IMR-90 (cell line): ENCODE measurements at regions not wholly inside any gene's neighbourhood (a gene's known extent, or its start where the extent isn't known, plus 50 kb on each side); places are given as distances from the start of the nearest gene placed in this dataset.

Experiments
- ATAC-seq: fragments of 200-7000 bp; cut with Tn5 transposase; 2 replicates; pipeline ENCODE4 v1.9.1; 2020; ENCODE audit warnings: low read depth, mild to moderate bottlenecking, moderate library complexity
- BruUV-seq: library from RNA; stranded (reverse); fragments of 400-500 nt; replicated peaks from 2 replicates; lab custom pipeline; 2021; lab: Mats Ljungman, UMichigan
- CTCF ChIA-PET: fragments of 300-600 bp; formaldehyde crosslinking; extraction: SDS; loops from one replicate; lab custom pipeline; 2021; ENCODE audit warnings: antibody characterized with exemption; lab: Yijun Ruan, JAX
- POLR2A ChIA-PET: fragments of 300-600 bp; sonication (Branson Sonifier 250); formaldehyde crosslinking; loops from one replicate; lab custom pipeline; 2022; ENCODE audit warnings: antibody characterized with exemption; ENCODE audit not compliant: unreplicated experiment; lab: Charles Lee
- DNase-seq: peaks from one replicate; pipeline ENCODE4 v3.0.0; 2013
- H2AFZ ChIP-seq: replicated peaks from 2 replicates; pipeline ENCODE3; 2013; ENCODE audit warnings: low read length, mild to moderate bottlenecking; ENCODE audit not compliant: poor library complexity
- H2AK5ac ChIP-seq: 2 replicates; pipeline ENCODE4 v1.6.1; 2013; ENCODE audit warnings: low read depth, low read length, inconsistent platforms
- H2AK9ac ChIP-seq: replicated peaks from 2 replicates; pipeline ENCODE3; 2013; ENCODE audit warnings: mild to moderate bottlenecking, low read depth, low read length, moderate library complexity; ENCODE audit not compliant: poor library complexity
- H2BK120ac ChIP-seq: 2 replicates; pipeline ENCODE4 v1.6.1; 2013; ENCODE audit warnings: low read depth, low read length, inconsistent platforms
- H2BK15ac ChIP-seq: 3 replicates; pipeline ENCODE4 v1.6.1; 2013; ENCODE audit warnings: low read depth, low read length, inconsistent platforms
- H2BK20ac ChIP-seq: 2 replicates; pipeline ENCODE4 v1.6.1; 2013; ENCODE audit warnings: low read depth, mild to moderate bottlenecking, inconsistent platforms, low read length, moderate library complexity
- H2BK5ac ChIP-seq: 2 replicates; pipeline ENCODE4 v1.6.1; 2013; ENCODE audit warnings: mild to moderate bottlenecking, low read depth, low read length, inconsistent platforms; ENCODE audit not compliant: poor library complexity, severe bottlenecking
- H3K14ac ChIP-seq: replicated peaks from 2 replicates; pipeline ENCODE4 v1.6.1; 2013; ENCODE audit warnings: low read depth, low read length, inconsistent platforms
- H3K18ac ChIP-seq: 2 replicates; pipeline ENCODE4 v1.6.1; 2013; ENCODE audit warnings: low read depth, low read length, control low read depth
- H3K23ac ChIP-seq: 2 replicates; pipeline ENCODE4 v1.6.1; 2013; ENCODE audit warnings: low read depth, low read length, inconsistent platforms
- H3K27ac ChIP-seq: 2 replicates; pipeline ENCODE4 v1.5.1; 2013; ENCODE audit warnings: mild to moderate bottlenecking, control low read depth, low read length; ENCODE audit not compliant: insufficient read depth
- H3K27me3 ChIP-seq: 2 replicates; pipeline ENCODE4 v1.6.1; 2013; ENCODE audit warnings: low read length; ENCODE audit not compliant: control insufficient read depth, insufficient read depth
- H3K36me3 ChIP-seq: 2 replicates; pipeline ENCODE4 v1.6.1; 2013; ENCODE audit warnings: low read length, mixed read lengths; ENCODE audit not compliant: control insufficient read depth, insufficient read depth
- H3K4ac ChIP-seq: 2 replicates; pipeline ENCODE4 v1.6.1; 2013; ENCODE audit warnings: low read depth, low read length, inconsistent platforms
- H3K4me1 ChIP-seq: 2 replicates; pipeline ENCODE4 v1.6.1; 2013; ENCODE audit warnings: low read length, mixed read lengths; ENCODE audit not compliant: control insufficient read depth, insufficient read depth
- H3K4me2 ChIP-seq: 2 replicates; pipeline ENCODE4 v1.6.1; 2013; ENCODE audit warnings: low read depth, mild to moderate bottlenecking, control low read depth, low read length, moderate library complexity
- H3K4me3 ChIP-seq: 2 replicates; pipeline ENCODE4 v1.5.1; 2013; ENCODE audit warnings: low read depth, mild to moderate bottlenecking, control low read depth, low read length, moderate library complexity; ENCODE audit not compliant: insufficient read depth
- H3K56ac ChIP-seq: 2 replicates; pipeline ENCODE4 v1.6.1; 2013; ENCODE audit warnings: low read length, inconsistent platforms; ENCODE audit not compliant: insufficient read depth; ENCODE audit errors: extremely low read depth
- H3K79me1 ChIP-seq, 2 experiments: 2 replicates each; pipeline ENCODE4 v1.6.1; 2013; ENCODE audit warnings: low read length in 2 of 2, inconsistent platforms in 1 of 2, low read depth in 1 of 2
- H3K9ac ChIP-seq: 2 replicates; pipeline ENCODE4 v1.6.1; 2013; ENCODE audit warnings: low read depth, low read length, control low read depth
- H3K9me1 ChIP-seq: 2 replicates; pipeline ENCODE4 v1.6.1; 2013; ENCODE audit warnings: low read length, inconsistent platforms; ENCODE audit not compliant: insufficient read depth
- H3K9me3 ChIP-seq: 2 replicates; pipeline ENCODE4 v1.6.1; 2013; ENCODE audit warnings: low read length; ENCODE audit not compliant: control insufficient read depth, insufficient read depth
- H4K20me1 ChIP-seq: 2 replicates; pipeline ENCODE4 v1.6.1; 2013; ENCODE audit warnings: low read length, inconsistent platforms; ENCODE audit not compliant: insufficient read depth
- H4K5ac ChIP-seq: 2 replicates; pipeline ENCODE4 v1.6.1; 2013; ENCODE audit warnings: mild to moderate bottlenecking, low read depth, low read length, control low read depth
- H4K8ac ChIP-seq, 2 experiments: 2 replicates each; pipeline ENCODE4 v1.6.1; 2013; ENCODE audit warnings: low read depth in 2 of 2, low read length in 2 of 2, control low read depth in 1 of 2, inconsistent platforms in 1 of 2
- H4K91ac ChIP-seq: 2 replicates; pipeline ENCODE4 v1.6.1; 2013; ENCODE audit warnings: low read depth, low read length, inconsistent platforms; ENCODE audit not compliant: insufficient read depth
- CEBPB ChIP-seq: IDR thresholded peaks from 2 replicates; pipeline ENCODE4 v1.6.1; 2012; ENCODE audit warnings: low read depth, low read length, improper control_type of control experiment
- CHD1 ChIP-seq: IDR thresholded peaks from 2 replicates; pipeline ENCODE4 v1.6.1; 2012; ENCODE audit warnings: low read depth, low read length, improper control_type of control experiment
- MXI1 ChIP-seq: IDR thresholded peaks from 2 replicates; pipeline ENCODE4 v1.6.1; 2012; ENCODE audit warnings: low read depth, mild to moderate bottlenecking, low read length, moderate library complexity, borderline replicate concordance
- USF2 ChIP-seq: fragments of 150-350 bp; IDR thresholded peaks from 2 replicates; pipeline ENCODE4 v1.6.1; 2017; ENCODE audit warnings: mild to moderate bottlenecking, antibody characterized with exemption, low read length, low read depth
- WGBS, 2 experiments: methylation state at CpG; one replicate each; pipeline versions ENCODE4 v1.1.5 to v1.1.7; 2013; ENCODE audit warnings: missing lambda C conversion rate in 2 of 2; ENCODE audit not compliant: insufficient read length in 1 of 2; ENCODE audit errors: extremely low coverage in 2 of 2; 5-methylcytosine and 5-hydroxymethylcytosine counted together
- dilution Hi-C: fragments of 300-500 bp; cut with HindIII; formaldehyde crosslinking; loops from one replicate; pipeline ENCODE4 v1.14.3; 2018; ENCODE audit warnings: low sequenced_read_pairs; ENCODE audit not compliant: unreplicated experiment
- in situ Hi-C: fragments of 300-500 bp; cut with MboI; formaldehyde crosslinking; loops from 3 replicates; pipeline ENCODE4 v1.14.3; 2019; ENCODE audit warnings: low sequenced_read_pairs, inconsistent platforms, mixed read lengths
- intact Hi-C: fragments of 100-400 bp; cut with micrococcal nuclease; formaldehyde crosslinking; loops from 2 replicates; pipeline ENCODE4 v1.10.0; 2022

GRCh38 chr6:97925504-97925903 is 642.5 kb upstream of the MMS22L start:
- no peak overlapping the region for H3K23ac ChIP-seq
- no peak overlapping the region for H2BK120ac ChIP-seq
- no peak overlapping the region for H2BK20ac ChIP-seq
- no peak overlapping the region for H3K4me2 ChIP-seq
- dilution Hi-C loops: no loop called here
- no peaks in the 10 kb centered on the region for H3K9me3 ChIP-seq
- no peak overlapping the region for H2AK9ac ChIP-seq
- H2BK15ac ChIP-seq: no peak overlapping the region
- H2BK5ac ChIP-seq: no peak overlapping the region
- WGBS, 2 experiments: no CpG with 5 or more reads among the region's 2 CpGs
- no peak overlapping the region for H3K18ac ChIP-seq
- no TSS peak for BruUV-seq
- no peak overlapping the region for H4K5ac ChIP-seq
- H3K79me1 ChIP-seq: no peaks in the 10 kb centered on the region
- no peak overlapping the region for H3K4ac ChIP-seq
- H3K27ac ChIP-seq: no peak overlapping the region
- no peak overlapping the region for H4K91ac ChIP-seq
- H3K27me3 ChIP-seq: no peaks in the 10 kb centered on the region
- no peak overlapping the region for H2AK5ac ChIP-seq
- ChIA-PET POLR2A (interaction anchor here (0.6 kb wide), 1 partner anchor 506 kb away, joined by 7 read pairs; no protein-coding TSS in a partner anchor), CTCF (no interaction called here)
- TF ChIP-seq CHD1 (no peak), USF2 (no peak), CEBPB (no peak), MXI1 (no peak)
- no peak for DNase-seq
- no peaks in the 10 kb centered on the region for H3K4me1 ChIP-seq
- H3K4me3 ChIP-seq: no peak overlapping the region
- in situ Hi-C loops: no loop called here
- H3K56ac ChIP-seq: no peak overlapping the region
- intact Hi-C loops: no loop called here
- no peak for ATAC-seq
- H3K36me3 ChIP-seq: no peaks in the 10 kb centered on the region
- no peaks in the 10 kb centered on the region for H3K9me1 ChIP-seq
- no peak overlapping the region for H3K14ac ChIP-seq
- H2AFZ ChIP-seq: no peak overlapping the region
- no peaks in the 10 kb centered on the region for H4K20me1 ChIP-seq
- H3K9ac ChIP-seq: no peak overlapping the region
- no peak overlapping the region for H4K8ac ChIP-seq
